IMR-90 (cell line): ENCODE measurements at regions not wholly inside any gene's neighbourhood (a gene's known extent, or its start where the extent isn't known, plus 50 kb on each side); places are given as distances from the start of the nearest gene placed in this dataset.

Experiments used
- ATAC-seq: fragments of 200-7000 bp; cut with Tn5 transposase; 2 replicates; pipeline ENCODE4 v1.9.1; 2020; ENCODE audit warnings: low read depth, mild to moderate bottlenecking, moderate library complexity
- BruUV-seq: library from RNA; stranded (reverse); fragments of 400-500 nt; replicated peaks from 2 replicates; lab custom pipeline; 2021; lab: Mats Ljungman, UMichigan
- CTCF ChIA-PET: fragments of 300-600 bp; formaldehyde crosslinking; extraction: SDS; loops from one replicate; lab custom pipeline; 2021; ENCODE audit warnings: antibody characterized with exemption; lab: Yijun Ruan, JAX
- POLR2A ChIA-PET: fragments of 300-600 bp; sonication (Branson Sonifier 250); formaldehyde crosslinking; loops from one replicate; lab custom pipeline; 2022; ENCODE audit warnings: antibody characterized with exemption; ENCODE audit not compliant: unreplicated experiment; lab: Charles Lee
- DNase-seq: peaks from one replicate; pipeline ENCODE4 v3.0.0; 2013
- H2AFZ ChIP-seq: replicated peaks from 2 replicates; pipeline ENCODE3; 2013; ENCODE audit warnings: low read length, mild to moderate bottlenecking; ENCODE audit not compliant: poor library complexity
- H2AK5ac ChIP-seq: 2 replicates; pipeline ENCODE4 v1.6.1; 2013; ENCODE audit warnings: low read depth, low read length, inconsistent platforms
- H2AK9ac ChIP-seq: replicated peaks from 2 replicates; pipeline ENCODE3; 2013; ENCODE audit warnings: mild to moderate bottlenecking, low read depth, low read length, moderate library complexity; ENCODE audit not compliant: poor library complexity
- H2BK120ac ChIP-seq: 2 replicates; pipeline ENCODE4 v1.6.1; 2013; ENCODE audit warnings: low read depth, low read length, inconsistent platforms
- H2BK15ac ChIP-seq: 3 replicates; pipeline ENCODE4 v1.6.1; 2013; ENCODE audit warnings: low read depth, low read length, inconsistent platforms
- H2BK20ac ChIP-seq: 2 replicates; pipeline ENCODE4 v1.6.1; 2013; ENCODE audit warnings: low read depth, mild to moderate bottlenecking, inconsistent platforms, low read length, moderate library complexity
- H2BK5ac ChIP-seq: 2 replicates; pipeline ENCODE4 v1.6.1; 2013; ENCODE audit warnings: mild to moderate bottlenecking, low read depth, low read length, inconsistent platforms; ENCODE audit not compliant: poor library complexity, severe bottlenecking
- H3K14ac ChIP-seq: replicated peaks from 2 replicates; pipeline ENCODE4 v1.6.1; 2013; ENCODE audit warnings: low read depth, low read length, inconsistent platforms
- H3K18ac ChIP-seq: 2 replicates; pipeline ENCODE4 v1.6.1; 2013; ENCODE audit warnings: low read depth, low read length, control low read depth
- H3K23ac ChIP-seq: 2 replicates; pipeline ENCODE4 v1.6.1; 2013; ENCODE audit warnings: low read depth, low read length, inconsistent platforms
- H3K27ac ChIP-seq: 2 replicates; pipeline ENCODE4 v1.5.1; 2013; ENCODE audit warnings: mild to moderate bottlenecking, control low read depth, low read length; ENCODE audit not compliant: insufficient read depth
- H3K27me3 ChIP-seq: 2 replicates; pipeline ENCODE4 v1.6.1; 2013; ENCODE audit warnings: low read length; ENCODE audit not compliant: control insufficient read depth, insufficient read depth
- H3K36me3 ChIP-seq: 2 replicates; pipeline ENCODE4 v1.6.1; 2013; ENCODE audit warnings: low read length, mixed read lengths; ENCODE audit not compliant: control insufficient read depth, insufficient read depth
- H3K4ac ChIP-seq: 2 replicates; pipeline ENCODE4 v1.6.1; 2013; ENCODE audit warnings: low read depth, low read length, inconsistent platforms
- H3K4me1 ChIP-seq: 2 replicates; pipeline ENCODE4 v1.6.1; 2013; ENCODE audit warnings: low read length, mixed read lengths; ENCODE audit not compliant: control insufficient read depth, insufficient read depth
- H3K4me2 ChIP-seq: 2 replicates; pipeline ENCODE4 v1.6.1; 2013; ENCODE audit warnings: low read depth, mild to moderate bottlenecking, control low read depth, low read length, moderate library complexity
- H3K4me3 ChIP-seq: 2 replicates; pipeline ENCODE4 v1.5.1; 2013; ENCODE audit warnings: low read depth, mild to moderate bottlenecking, control low read depth, low read length, moderate library complexity; ENCODE audit not compliant: insufficient read depth
- H3K56ac ChIP-seq: 2 replicates; pipeline ENCODE4 v1.6.1; 2013; ENCODE audit warnings: low read length, inconsistent platforms; ENCODE audit not compliant: insufficient read depth; ENCODE audit errors: extremely low read depth
- H3K79me1 ChIP-seq, 2 experiments: 2 replicates each; pipeline ENCODE4 v1.6.1; 2013; ENCODE audit warnings: low read length in 2 of 2, inconsistent platforms in 1 of 2, low read depth in 1 of 2
- H3K9ac ChIP-seq: 2 replicates; pipeline ENCODE4 v1.6.1; 2013; ENCODE audit warnings: low read depth, low read length, control low read depth
- H3K9me1 ChIP-seq: 2 replicates; pipeline ENCODE4 v1.6.1; 2013; ENCODE audit warnings: low read length, inconsistent platforms; ENCODE audit not compliant: insufficient read depth
- H3K9me3 ChIP-seq: 2 replicates; pipeline ENCODE4 v1.6.1; 2013; ENCODE audit warnings: low read length; ENCODE audit not compliant: control insufficient read depth, insufficient read depth
- H4K20me1 ChIP-seq: 2 replicates; pipeline ENCODE4 v1.6.1; 2013; ENCODE audit warnings: low read length, inconsistent platforms; ENCODE audit not compliant: insufficient read depth
- H4K5ac ChIP-seq: 2 replicates; pipeline ENCODE4 v1.6.1; 2013; ENCODE audit warnings: mild to moderate bottlenecking, low read depth, low read length, control low read depth
- H4K8ac ChIP-seq, 2 experiments: 2 replicates each; pipeline ENCODE4 v1.6.1; 2013; ENCODE audit warnings: low read depth in 2 of 2, low read length in 2 of 2, control low read depth in 1 of 2, inconsistent platforms in 1 of 2
- H4K91ac ChIP-seq: 2 replicates; pipeline ENCODE4 v1.6.1; 2013; ENCODE audit warnings: low read depth, low read length, inconsistent platforms; ENCODE audit not compliant: insufficient read depth
- CEBPB ChIP-seq: IDR thresholded peaks from 2 replicates; pipeline ENCODE4 v1.6.1; 2012; ENCODE audit warnings: low read depth, low read length, improper control_type of control experiment
- CTCF ChIP-seq: conservative IDR thresholded peaks from 2 replicates; pipeline ENCODE4 v1.5.1; 2012; ENCODE audit warnings: mild to moderate bottlenecking, low read depth, low read length, improper control_type of control experiment
- MAFK ChIP-seq: IDR thresholded peaks from 2 replicates; pipeline ENCODE4 v1.6.1; 2012; ENCODE audit warnings: low read depth, low read length, improper control_type of control experiment
- NFE2L2 ChIP-seq: fragments of 150-350 bp; IDR thresholded peaks from 2 replicates; pipeline ENCODE4 v1.6.1; 2016; ENCODE audit warnings: low read depth, mild to moderate bottlenecking, low read length
- RCOR1 ChIP-seq: IDR thresholded peaks from 2 replicates; pipeline ENCODE4 v1.6.1; 2012; ENCODE audit warnings: mild to moderate bottlenecking, low read length, improper control_type of control experiment; ENCODE audit not compliant: insufficient replicate concordance
- WGBS, 2 experiments: methylation state at CpG; one replicate each; pipeline versions ENCODE4 v1.1.5 to v1.1.7; 2013; ENCODE audit warnings: missing lambda C conversion rate in 2 of 2; ENCODE audit not compliant: insufficient read length in 1 of 2; ENCODE audit errors: extremely low coverage in 2 of 2; 5-methylcytosine and 5-hydroxymethylcytosine counted together
- dilution Hi-C: fragments of 300-500 bp; cut with HindIII; formaldehyde crosslinking; loops from one replicate; pipeline ENCODE4 v1.14.3; 2018; ENCODE audit warnings: low sequenced_read_pairs; ENCODE audit not compliant: unreplicated experiment
- in situ Hi-C: fragments of 300-500 bp; cut with MboI; formaldehyde crosslinking; loops from 3 replicates; pipeline ENCODE4 v1.14.3; 2019; ENCODE audit warnings: low sequenced_read_pairs, inconsistent platforms, mixed read lengths
- intact Hi-C: fragments of 100-400 bp; cut with micrococcal nuclease; formaldehyde crosslinking; loops from 2 replicates; pipeline ENCODE4 v1.10.0; 2022

GRCh38 chr13:107736170-107736569 lies 479.2 kb downstream of the LIG4 start:
- H2BK120ac ChIP-seq = no peak overlapping the region; the same call in 1 of the 2 replicates
- 0 out of 2 replicates have a peak, but pooled peaks cover 3% of the 10 kb centered on the region for H3K9me1 ChIP-seq
- no peak overlapping the region for H2BK20ac ChIP-seq
- ATAC-seq (no peak), DNase-seq (no peak)
- H3K14ac ChIP-seq = no peak overlapping the region
- POLR2A ChIA-PET = no interaction called here
- no peaks in the 10 kb centered on the region for H3K36me3 ChIP-seq
- H2BK5ac ChIP-seq = no peak overlapping the region
- H3K4me2 ChIP-seq = no peak overlapping the region
- in situ Hi-C loops (no loop called here), intact Hi-C loops (no loop called here), dilution Hi-C loops (no loop called here)
- no peak overlapping the region for H2AK9ac ChIP-seq
- H4K5ac ChIP-seq = no peak overlapping the region
- no peak overlapping the region for H4K8ac ChIP-seq
- no peaks in the 10 kb centered on the region; the same call in 1 of the 2 replicates for H4K20me1 ChIP-seq
- no TSS peak for BruUV-seq
- no peak overlapping the region for H4K91ac ChIP-seq
- H3K56ac ChIP-seq = no peak overlapping the region
- H3K4me3 ChIP-seq = no peak overlapping the region
- H3K9me3 ChIP-seq = no peaks in the 10 kb centered on the region
- H3K23ac ChIP-seq = no peak overlapping the region
- H3K4ac ChIP-seq = no peak overlapping the region
- H3K4me1 ChIP-seq = peaks cover 6% of the 10 kb centered on the region
- H3K18ac ChIP-seq = no peak overlapping the region; the same call in 1 of the 2 replicates
- 100% methylated on average over 1 of the region's 11 CpGs; no CpG with 5 or more reads in 1 of the 2 experiments for WGBS, 2 experiments
- no peak overlapping the region for H3K9ac ChIP-seq
- no peaks in the 10 kb centered on the region for H3K27me3 ChIP-seq
- H2AFZ ChIP-seq = no peak overlapping the region
- no peak overlapping the region for H2BK15ac ChIP-seq
- H3K27ac ChIP-seq = no peak overlapping the region
- CTCF ChIA-PET = no interaction called here
- peaks cover 32 to 53% of the 10 kb centered on the region in 2 experiments for H3K79me1 ChIP-seq
- no peak overlapping the region for H2AK5ac ChIP-seq
- TF ChIP-seq RCOR1 (no peak), NFE2L2 (no peak), CEBPB (no peak), CTCF (no peak), MAFK (no peak)
